ENCODE measurements at regions not wholly inside any gene's neighbourhood (a gene's known extent, or its start where the extent isn't known, plus 50 kb on each side); places are given as distances from the start of the nearest gene placed in this dataset.

- H3K79me2 ChIP-seq (ENCODE audit: insufficient read depth, low read length): no peaks in the 10 kb centered on the region
- DNase-seq (ENCODE audit: low read depth, low spot score): no peak
- no peak for ATAC-seq
- peaks cover 0 to 2% of the 10 kb centered on the region in 2 experiments; a peak in 1 of 4 replicates for H3K4me1 ChIP-seq (ENCODE audit: control insufficient read depth in 1 of 2, insufficient read depth in 2 of 2, low read length in 2 of 2)
- intact Hi-C loops (cut with micrococcal nuclease): no loop called here
- POLR2A ChIA-PET: no interaction called here
- TF ChIP-seq REST (IDR thresholded peaks at IDR 0.05; ENCODE audit: low read depth) (no peak), ZFX (IDR thresholded peaks at IDR 0.05) (no peak), CBX3 (IDR thresholded peaks at IDR 0.05; ENCODE audit: low read depth) (no peak), ZNF274 (IDR thresholded peaks at IDR 0.05; ENCODE audit: low read depth, low read length) (no peak), YY1 (IDR thresholded peaks at IDR 0.05; ENCODE audit: extremely low read depth, insufficient replicate concordance, low read depth, low read length) (no peak), POLR2AphosphoS5 (IDR thresholded peaks at IDR 0.05; ENCODE audit: low read depth, low read length) (no peak), TCF7L2 (IDR thresholded peaks at IDR 0.05; ENCODE audit: borderline replicate concordance, extremely low read depth, insufficient read depth, insufficient read length) (no peak), SP1 (IDR thresholded peaks at IDR 0.05; ENCODE audit: low read depth) (no peak), ZBTB33 (IDR thresholded peaks at IDR 0.05; ENCODE audit: extremely low read depth, insufficient replicate concordance, low read length) (no peak)
- no peaks in the 10 kb centered on the region for H4K20me1 ChIP-seq (ENCODE audit: insufficient read depth)
- no peak overlapping the region for H3K4me3 ChIP-seq (replicated peaks in 1 of 2; ENCODE audit: low read depth in 1 of 2, low read length in 2 of 2)
- H3K27me3 ChIP-seq (ENCODE audit: insufficient read depth, low read length): no peaks in the 10 kb centered on the region
- H3K9ac ChIP-seq (ENCODE audit: low read length): no peak overlapping the region
- no peaks in the 10 kb centered on the region for H3K36me3 ChIP-seq (ENCODE audit: control insufficient read depth in 1 of 2, insufficient read depth in 2 of 2, low read length in 2 of 2)
- BruUV-seq (replicated peaks): no TSS peak
- no peak overlapping the region for H2AFZ ChIP-seq (ENCODE audit: low read depth, low read length, poor library complexity, severe bottlenecking)
- no peaks in the 10 kb centered on the region for H3K9me3 ChIP-seq (ENCODE audit: control insufficient read depth in 1 of 2, insufficient read depth in 1 of 2, low read depth in 1 of 2, low read length in 2 of 2)
- no peaks in the 10 kb centered on the region for H3K9me2 ChIP-seq (ENCODE audit: insufficient read depth)
- CTCF ChIA-PET: no interaction called here
- RAD21 ChIA-PET (ENCODE audit: low non-redundant PET in 1 of 2, low total read pairs in 2 of 2, uncharacterized antibody in 2 of 2, unreplicated experiment in 2 of 2): no interaction called here
- H3K4me2 ChIP-seq (ENCODE audit: low read length): no peak overlapping the region
- H3K27ac ChIP-seq (ENCODE audit: low read depth, low read length): no peak overlapping the region
Measured at GRCh38 chr1:218759795-218760194, 413.9 kb upstream of the LYPLAL1 start.
